ENCODE measurements at regions not wholly inside any gene's neighbourhood (a gene's known extent, or its start where the extent isn't known, plus 50 kb on each side); places are given as distances from the start of the nearest gene placed in this dataset.

DNA sequence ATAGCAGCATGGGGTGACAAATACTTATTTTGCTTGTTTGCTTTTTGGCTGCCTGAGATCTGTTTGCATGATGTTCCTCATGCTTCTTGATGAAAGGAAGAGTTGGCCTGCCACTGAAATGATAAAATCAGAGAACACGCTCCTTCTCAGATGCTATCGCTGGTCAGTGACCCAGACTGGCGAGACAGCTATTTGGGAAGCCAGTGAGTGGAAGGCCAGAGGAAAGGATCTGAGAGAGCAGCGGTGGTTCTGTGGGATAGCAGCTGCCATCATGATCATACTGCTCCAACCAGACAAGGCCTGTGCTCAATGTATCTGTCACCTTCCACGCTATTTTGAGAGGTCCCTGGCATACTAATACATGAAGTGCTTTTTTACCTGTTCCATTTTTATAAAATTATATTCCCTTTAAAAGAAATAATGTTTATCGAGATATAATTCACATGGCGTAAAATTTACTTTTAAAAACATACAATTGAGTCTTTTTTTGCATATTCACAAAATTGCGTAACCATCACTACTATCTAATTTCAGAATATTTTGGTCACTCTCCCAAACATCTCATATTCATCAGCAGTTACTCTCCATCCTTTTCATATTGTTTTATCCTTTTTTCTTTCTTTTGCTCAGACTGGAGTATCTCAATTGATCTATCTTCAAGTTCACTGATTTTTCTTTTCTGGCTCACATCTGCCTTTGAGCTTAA lies 695.1 kb downstream of the TNS3 start:
- DNase-seq (ENCODE audit: low read depth): no peak
- in situ Hi-C loops (cut with HindIII; ENCODE audit: low pct_unique_long_range_greater_than_20kb, low sequenced_read_pairs): no loop called here

DNA sequence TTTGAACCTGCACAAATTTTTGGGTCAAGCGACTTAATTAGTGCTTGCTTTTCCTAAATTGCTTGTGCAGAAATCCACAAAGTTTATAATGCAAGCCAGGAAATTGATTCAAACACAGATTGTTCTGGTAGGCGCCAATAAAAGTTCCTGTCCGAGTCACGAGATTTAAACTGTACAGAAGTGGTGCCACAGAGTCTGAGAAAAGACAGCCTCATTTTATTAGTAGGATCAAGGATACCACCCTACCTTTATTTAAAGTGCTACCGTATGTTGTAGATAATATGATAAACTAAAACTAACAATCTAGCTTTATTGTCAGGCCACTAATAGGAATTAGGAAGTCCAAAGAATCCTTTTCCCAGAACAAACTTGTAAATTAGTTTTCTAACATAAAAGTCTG lies 696.7 kb downstream of the TNS3 start:
- DNase-seq (ENCODE audit: low read depth): no peak
- in situ Hi-C loops (cut with HindIII; ENCODE audit: low pct_unique_long_range_greater_than_20kb, low sequenced_read_pairs): no loop called here

DNA sequence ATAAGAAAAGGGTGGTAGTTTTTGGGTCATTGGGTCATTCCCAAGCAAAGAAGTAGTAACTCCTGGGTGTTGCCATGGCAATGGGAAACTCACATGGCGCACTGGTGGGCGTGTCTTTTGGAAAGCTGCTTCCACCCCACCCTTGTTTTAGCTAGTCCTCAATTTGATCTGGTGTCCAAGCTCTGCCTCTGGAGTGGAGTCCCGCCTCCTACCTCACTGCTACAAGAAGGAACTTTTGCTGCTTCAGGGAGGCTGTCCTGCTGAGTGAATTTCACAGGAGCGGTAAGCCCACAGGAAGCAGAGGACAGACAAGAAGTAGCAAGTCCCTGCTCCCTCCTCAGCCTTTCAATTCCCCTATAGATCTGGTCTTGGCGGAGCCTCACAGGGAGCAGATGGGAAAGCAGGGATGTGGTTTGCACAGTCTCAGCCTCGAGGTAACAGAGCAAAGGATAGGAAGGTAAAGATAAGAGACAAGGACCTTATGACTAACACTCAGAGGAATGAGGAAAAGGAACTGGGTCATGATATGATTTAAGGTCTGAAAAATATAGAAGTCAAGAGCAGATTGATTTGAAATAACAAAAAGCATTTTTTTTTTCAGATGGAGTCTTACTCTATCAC lies 700.3 kb downstream of the TNS3 start:
- DNase-seq (ENCODE audit: low read depth): peak; percentile 38
- in situ Hi-C loops (cut with HindIII; ENCODE audit: low pct_unique_long_range_greater_than_20kb, low sequenced_read_pairs): no loop called here

DNA sequence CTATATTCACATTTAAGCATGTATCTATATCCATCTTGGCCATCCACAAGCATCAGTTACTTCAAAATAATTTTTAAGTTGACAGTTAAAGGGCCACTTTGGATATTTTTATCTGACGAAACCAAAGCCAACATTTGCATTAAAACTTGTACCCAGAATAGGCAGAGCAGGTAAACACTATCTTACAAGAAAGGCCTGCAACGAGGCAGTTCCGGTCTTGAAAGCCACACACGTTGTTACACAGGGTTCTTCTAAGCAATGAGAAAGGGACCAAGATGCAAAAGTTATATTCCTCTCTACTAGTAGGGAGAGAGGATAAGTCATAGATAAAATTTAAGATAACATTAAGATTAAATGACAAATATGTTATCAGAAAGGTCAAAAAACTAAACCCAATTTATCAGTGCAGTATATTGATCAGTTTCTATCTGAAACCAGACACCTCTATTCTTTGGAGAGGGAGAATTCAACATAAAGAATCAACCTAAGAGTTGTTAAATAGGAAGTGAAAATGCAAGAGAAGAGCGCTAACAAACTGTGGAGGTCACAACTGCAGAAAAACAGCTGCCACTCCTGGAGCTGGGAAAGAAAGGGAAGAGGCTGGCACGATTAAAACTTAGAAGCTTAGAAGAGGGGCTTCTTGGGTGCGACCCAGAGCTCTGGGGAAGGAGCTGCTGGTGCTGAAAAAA lies 701.3 kb downstream of the TNS3 start:
- in situ Hi-C loops (cut with HindIII; ENCODE audit: low pct_unique_long_range_greater_than_20kb, low sequenced_read_pairs): no loop called here
- DNase-seq (ENCODE audit: low read depth): no peak

GRCh38 chr7:46879783-46880182 lies 702.1 kb downstream of the TNS3 start:
- DNase-seq (ENCODE audit: low read depth): no peak

GRCh38 chr7:46871516-46871915 lies 710.4 kb downstream of the TNS3 start:
- in situ Hi-C loops (cut with HindIII; ENCODE audit: low pct_unique_long_range_greater_than_20kb, low sequenced_read_pairs): no loop called here
- no peak for DNase-seq (ENCODE audit: low read depth)

More at GRCh38 chr7:46879783-46880182, 702.1 kb downstream of the TNS3 start:
- in situ Hi-C loops (cut with HindIII; ENCODE audit: low pct_unique_long_range_greater_than_20kb, low sequenced_read_pairs): no loop called here

- in situ Hi-C loops (cut with HindIII; ENCODE audit: low pct_unique_long_range_greater_than_20kb, low sequenced_read_pairs): no loop called here
- DNase-seq (ENCODE audit: low read depth): no peak
Observed at GRCh38 chr7:46864716-46865115, 717.2 kb downstream of the TNS3 start.

DNA sequence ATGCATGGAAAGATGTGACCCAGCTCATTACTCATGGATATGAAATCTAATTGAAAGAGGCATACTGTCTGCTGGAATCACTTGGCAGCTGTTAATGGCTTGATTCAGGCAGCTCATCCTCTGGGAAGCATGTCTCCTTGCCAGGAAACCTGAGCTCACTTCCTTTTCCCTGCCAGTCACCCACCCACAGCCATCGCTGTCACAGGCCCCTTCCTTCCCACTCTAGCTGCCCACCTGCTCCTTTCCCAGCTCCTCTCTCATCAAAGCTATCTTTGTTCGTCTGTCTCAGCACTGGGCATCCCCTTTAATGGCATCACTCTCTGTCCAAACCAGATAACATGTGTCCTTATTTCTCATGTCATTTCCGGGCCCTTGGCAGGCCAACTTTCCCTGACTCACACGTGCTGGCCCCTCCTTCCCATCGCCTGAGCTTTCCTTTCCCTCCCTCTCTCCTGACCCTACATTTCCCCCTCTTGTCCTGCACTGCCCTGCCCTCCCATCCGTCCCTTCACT lies 721.9 kb downstream of the TNS3 start:
- no peak for DNase-seq (ENCODE audit: low read depth)
- in situ Hi-C loops (cut with HindIII; ENCODE audit: low pct_unique_long_range_greater_than_20kb, low sequenced_read_pairs): no loop called here

- DNase-seq (ENCODE audit: low read depth): no peak
- in situ Hi-C loops (cut with HindIII; ENCODE audit: low pct_unique_long_range_greater_than_20kb, low sequenced_read_pairs): no loop called here
Observed at GRCh38 chr7:46855851-46856250, 726.1 kb downstream of the TNS3 start.

GRCh38 chr7:46854958-46855473 lies 726.9 kb downstream of the TNS3 start:
- in situ Hi-C loops (cut with HindIII; ENCODE audit: low pct_unique_long_range_greater_than_20kb, low sequenced_read_pairs): no loop called here
- DNase-seq (ENCODE audit: low read depth): no peak

- in situ Hi-C loops (cut with HindIII; ENCODE audit: low pct_unique_long_range_greater_than_20kb, low sequenced_read_pairs): no loop called here
- DNase-seq (ENCODE audit: low read depth): no peak
Observed at GRCh38 chr7:46853451-46853850, 728.5 kb downstream of the TNS3 start.

- no peak for DNase-seq (ENCODE audit: low read depth)
- in situ Hi-C loops (cut with HindIII; ENCODE audit: low pct_unique_long_range_greater_than_20kb, low sequenced_read_pairs): no loop called here
Observed at GRCh38 chr7:46852795-46853194, 729.1 kb downstream of the TNS3 start.

GRCh38 chr7:46850563-46851330 lies 731.2 kb downstream of the TNS3 start:
- no peak for DNase-seq (ENCODE audit: low read depth)
- in situ Hi-C loops (cut with HindIII; ENCODE audit: low pct_unique_long_range_greater_than_20kb, low sequenced_read_pairs): no loop called here

DNA sequence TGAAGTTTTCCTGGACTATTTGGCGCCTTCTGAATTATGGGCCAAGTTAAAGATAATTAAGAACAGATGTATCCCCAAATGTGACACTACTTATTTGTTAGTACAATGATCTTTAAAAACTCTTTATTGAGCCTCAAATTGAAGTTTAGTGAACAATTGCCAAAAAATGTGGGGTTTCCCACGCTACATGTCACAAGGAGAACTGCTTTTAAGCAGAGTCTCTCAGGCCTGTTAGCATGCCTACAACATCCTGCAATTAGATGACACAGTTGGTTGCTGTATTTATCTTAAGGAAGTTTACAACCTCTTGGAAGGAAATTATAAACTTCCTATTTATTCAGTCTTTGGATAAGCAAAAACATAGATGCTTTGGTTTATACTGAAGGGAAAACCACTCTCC lies 733.0 kb downstream of the TNS3 start:
- no peak for DNase-seq (ENCODE audit: low read depth)
- in situ Hi-C loops (cut with HindIII; ENCODE audit: low pct_unique_long_range_greater_than_20kb, low sequenced_read_pairs): no loop called here

- in situ Hi-C loops (cut with HindIII; ENCODE audit: low pct_unique_long_range_greater_than_20kb, low sequenced_read_pairs): no loop called here
Observed at GRCh38 chr7:46848311-46848710, 733.6 kb downstream of the TNS3 start.

GRCh38 chr7:46847126-46847525 lies 734.8 kb downstream of the TNS3 start:
- in situ Hi-C loops (cut with HindIII; ENCODE audit: low pct_unique_long_range_greater_than_20kb, low sequenced_read_pairs): no loop called here
- no peak for DNase-seq (ENCODE audit: low read depth)

More at GRCh38 chr7:46848311-46848710, 733.6 kb downstream of the TNS3 start:
- no peak for DNase-seq (ENCODE audit: low read depth)

DNA sequence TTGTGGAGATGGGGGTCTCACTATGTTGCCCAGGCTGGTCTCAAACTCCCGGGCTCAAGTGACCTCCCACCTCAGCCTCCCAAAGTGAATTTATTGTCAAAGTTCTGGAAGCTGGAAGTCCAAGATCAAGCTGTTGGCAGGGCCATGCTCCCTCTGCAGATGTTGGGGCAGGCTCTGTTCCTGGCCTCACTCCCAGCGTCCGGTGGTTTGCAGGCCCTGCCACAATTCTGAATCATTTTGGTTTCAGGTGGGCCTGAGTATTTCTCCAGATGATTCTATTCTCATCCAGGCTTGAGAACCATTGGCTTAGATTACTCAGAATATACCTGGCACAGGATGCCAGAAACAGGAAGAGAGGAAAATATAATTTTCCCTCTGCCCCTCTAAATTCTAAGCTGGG lies 737.4 kb downstream of the TNS3 start:
- no peak for DNase-seq (ENCODE audit: low read depth)
- in situ Hi-C loops (cut with HindIII; ENCODE audit: low pct_unique_long_range_greater_than_20kb, low sequenced_read_pairs): no loop called here

DNA sequence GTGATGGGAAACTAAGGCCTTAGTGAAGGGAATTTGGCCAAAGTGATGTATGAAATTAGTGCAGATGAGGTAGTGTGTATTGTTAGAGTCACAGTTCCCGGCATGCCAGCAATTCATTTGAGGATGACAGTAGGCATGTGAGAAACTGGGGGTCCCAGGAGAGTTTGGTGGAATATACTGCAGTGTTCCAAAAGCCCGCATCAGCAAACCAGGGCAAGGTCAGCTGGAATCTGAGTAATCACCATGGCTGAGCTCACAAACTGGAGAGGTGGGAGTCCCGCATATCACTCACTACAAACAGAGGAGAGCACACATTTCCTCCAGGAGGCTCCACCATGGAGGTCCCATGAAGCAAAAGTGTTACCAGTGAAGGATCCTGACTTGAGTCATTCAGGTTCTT lies 740.7 kb downstream of the TNS3 start:
- DNase-seq (ENCODE audit: low read depth): no peak
- in situ Hi-C loops (cut with HindIII; ENCODE audit: low pct_unique_long_range_greater_than_20kb, low sequenced_read_pairs): no loop called here

All from Caki2 (cell line).